Epithelial cell of proximal tubule (primary cell): ENCODE measurements at regions not wholly inside any gene's neighbourhood (a gene's known extent, or its start where the extent isn't known, plus 50 kb on each side); places are given as distances from the start of the nearest gene placed in this dataset.

Source experiments
- DNase-seq: peaks from one replicate; pipeline ENCODE4 v3.0.0-alpha.2; 2011; ENCODE audit warnings: low read depth
- H3K4me3 ChIP-seq: 2 replicates; pipeline ENCODE4 v1.5.1; 2011; ENCODE audit warnings: low read depth, mild to moderate bottlenecking, low read length
- CTCF ChIP-seq: conservative IDR thresholded peaks from 2 replicates; pipeline ENCODE4 v1.5.1; 2012; ENCODE audit warnings: low read depth, mild to moderate bottlenecking, low read length

GRCh38 chr3:94968519-94968918 lies 905.7 kb downstream of the NSUN3 start:
- no peak overlapping the region for H3K4me3 ChIP-seq
- no peak for DNase-seq
- TF ChIP-seq CTCF: no peak

- no peak for DNase-seq
These were observed 909.2 kb downstream of the NSUN3 start for GRCh38 chr3:94972066-94972465.

GRCh38 chr3:94978084-94978483 lies 915.2 kb downstream of the NSUN3 start:
- no peak overlapping the region for H3K4me3 ChIP-seq
- TF ChIP-seq CTCF: no peak
- DNase-seq: no peak

More at GRCh38 chr3:94972066-94972465, 909.2 kb downstream of the NSUN3 start:
- TF ChIP-seq CTCF: no peak
- H3K4me3 ChIP-seq: no peak overlapping the region

- H3K4me3 ChIP-seq: no peak overlapping the region
- TF ChIP-seq CTCF: no peak
- DNase-seq: no peak
These were observed 922.9 kb downstream of the NSUN3 start for GRCh38 chr3:94985778-94986177.

GRCh38 chr3:94990952-94991705 lies 928.3 kb downstream of the NSUN3 start:
- no peak overlapping the region for H3K4me3 ChIP-seq
- peak; percentile 56 for TF ChIP-seq CTCF
- DNase-seq: no peak

GRCh38 chr3:94996743-94997142 lies 933.9 kb downstream of the NSUN3 start:
- no peak overlapping the region for H3K4me3 ChIP-seq
- no peak for TF ChIP-seq CTCF
- DNase-seq: no peak

- DNase-seq: no peak
- H3K4me3 ChIP-seq: no peak overlapping the region
- no peak for TF ChIP-seq CTCF
These were observed 939.7 kb downstream of the NSUN3 start for GRCh38 chr3:95002438-95003046.
